ENCODE measurements at regions not wholly inside any gene's neighbourhood (a gene's known extent, or its start where the extent isn't known, plus 50 kb on each side); places are given as distances from the start of the nearest gene placed in this dataset.
A peak's percentile ranks its signal among the peaks of the same experiment; 100 is the strongest.

DNA sequence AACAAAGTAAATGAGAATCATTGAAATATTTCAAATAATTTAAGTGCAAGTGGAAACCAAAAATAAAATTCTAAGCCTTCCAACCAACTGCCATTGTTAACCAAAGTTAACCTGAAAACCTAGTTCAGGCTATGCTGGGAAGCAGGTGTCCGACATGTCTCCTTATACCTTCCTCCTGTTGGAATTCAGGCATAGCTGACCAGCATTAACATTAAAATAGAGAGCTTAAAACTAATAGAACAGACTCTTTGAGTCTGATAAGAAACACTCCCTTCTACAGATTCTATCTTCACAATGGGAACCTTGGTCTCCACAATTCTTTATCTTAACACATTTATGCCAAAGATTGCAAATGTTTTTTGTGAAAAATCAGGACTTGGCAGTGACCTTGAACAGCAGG is 1004.9 kb upstream of the NRXN1 start:
- H3K4me3 ChIP-seq (ENCODE audit: insufficient read depth, low read length, poor library complexity, severe bottlenecking) = no peak overlapping the region
- H3K4me2 ChIP-seq (ENCODE audit: low read depth, low read length, poor library complexity, severe bottlenecking) = no peak overlapping the region
- H3K9me2 ChIP-seq (replicated peaks; ENCODE audit: insufficient read depth, low read length) = no peaks in the 10 kb centered on the region
- no peaks in the 10 kb centered on the region for H3K79me2 ChIP-seq (ENCODE audit: insufficient read depth, low read length)
- H4K20me1 ChIP-seq (ENCODE audit: low read depth, low read length) = no peaks in the 10 kb centered on the region
- no peaks in the 10 kb centered on the region for H3K27me3 ChIP-seq (ENCODE audit: low read length)
- H3K27ac ChIP-seq (ENCODE audit: low read depth, low read length) = no peak overlapping the region
- no peaks in the 10 kb centered on the region for H3K9me3 ChIP-seq (ENCODE audit: insufficient read depth, low read length)
- H3K9ac ChIP-seq (ENCODE audit: low read length) = no peak overlapping the region
- H3K36me3 ChIP-seq (ENCODE audit: low read length) = no peaks in the 10 kb centered on the region
- TF ChIP-seq CTCF (IDR thresholded peaks at IDR 0.05; ENCODE audit: insufficient read depth, low read length, poor library complexity, severe bottlenecking) = no peak
- no peak for TF ChIP-seq EZH2phosphoT487 (conservative IDR thresholded peaks at IDR 0.05; ENCODE audit: low read length)
- H2AFZ ChIP-seq (ENCODE audit: low read depth, low read length, severe bottlenecking) = no peak overlapping the region
- no peaks in the 10 kb centered on the region for H3F3A ChIP-seq (ENCODE audit: insufficient read depth)

DNA sequence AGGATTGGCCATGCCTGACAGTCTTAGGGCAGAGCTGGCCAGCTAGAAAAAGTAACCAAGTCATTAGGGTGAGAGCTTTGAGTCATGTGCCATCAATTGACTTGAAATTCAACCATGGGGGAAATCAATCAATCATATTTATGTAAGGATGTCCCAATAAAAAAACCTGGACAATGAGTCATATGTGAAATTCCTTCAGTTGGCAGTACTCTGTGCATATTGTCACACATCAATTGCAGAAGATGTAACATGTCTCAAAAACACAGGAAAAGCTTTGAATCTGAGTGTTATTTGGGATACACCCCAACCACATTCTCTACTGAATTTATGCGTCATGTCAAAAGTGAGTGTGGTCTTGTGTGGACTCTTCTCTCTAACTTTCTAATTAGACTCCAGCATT is 1004.1 kb upstream of the NRXN1 start:
- Histone ChIP-seq H2AFZ (ENCODE audit: low read depth, low read length, severe bottlenecking) (no peak overlapping the region), H3K4me3 (ENCODE audit: insufficient read depth, low read length, poor library complexity, severe bottlenecking) (no peak overlapping the region)

DNA sequence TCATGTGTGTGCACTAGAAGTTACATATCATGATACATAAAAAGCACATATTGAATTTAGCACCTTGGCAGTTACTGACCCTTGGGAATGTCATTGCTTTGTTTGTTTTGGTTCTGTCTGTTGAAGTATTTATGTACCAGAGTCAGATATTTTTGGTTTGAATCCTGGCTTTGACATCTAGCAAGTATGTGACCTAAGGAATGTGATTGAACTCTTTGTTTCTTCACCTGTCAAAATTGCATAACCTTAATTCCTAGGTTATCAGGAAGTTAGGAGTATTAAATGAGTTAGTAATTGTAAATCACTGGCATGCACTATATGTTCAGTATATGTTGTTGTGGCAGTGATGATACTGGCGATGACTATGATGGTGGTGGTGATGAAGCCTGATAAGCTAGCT is 1003.5 kb upstream of the NRXN1 start:
- H3K9ac ChIP-seq (ENCODE audit: low read length) = no peak overlapping the region
- no peaks in the 10 kb centered on the region for H3K9me3 ChIP-seq (ENCODE audit: insufficient read depth, low read length)
- no peak overlapping the region for H3K4me3 ChIP-seq (ENCODE audit: insufficient read depth, low read length, poor library complexity, severe bottlenecking)
- no peaks in the 10 kb centered on the region for H3K27me3 ChIP-seq (ENCODE audit: low read length)
- no peaks in the 10 kb centered on the region for H3K9me2 ChIP-seq (replicated peaks; ENCODE audit: insufficient read depth, low read length)
- peak overlapping the region; percentile 40 for H2AFZ ChIP-seq (ENCODE audit: low read depth, low read length, severe bottlenecking)
- no peaks in the 10 kb centered on the region for H4K20me1 ChIP-seq (ENCODE audit: low read depth, low read length)
- H3K4me2 ChIP-seq (ENCODE audit: low read depth, low read length, poor library complexity, severe bottlenecking) = no peak overlapping the region
- H3K36me3 ChIP-seq (ENCODE audit: low read length) = no peaks in the 10 kb centered on the region
- TF ChIP-seq CTCF (IDR thresholded peaks at IDR 0.05; ENCODE audit: insufficient read depth, low read length, poor library complexity, severe bottlenecking) = no peak
- TF ChIP-seq EZH2phosphoT487 (conservative IDR thresholded peaks at IDR 0.05; ENCODE audit: low read length) = no peak
- no peaks in the 10 kb centered on the region for H3K79me2 ChIP-seq (ENCODE audit: insufficient read depth, low read length)
- H3F3A ChIP-seq (ENCODE audit: insufficient read depth) = no peaks in the 10 kb centered on the region
- no peak overlapping the region for H3K27ac ChIP-seq (ENCODE audit: low read depth, low read length)

More for the DNA sequence above, 1004.1 kb upstream of the NRXN1 start:
- Histone ChIP-seq H3K36me3 (ENCODE audit: low read length) (no peaks in the 10 kb centered on the region), H3K27ac (ENCODE audit: low read depth, low read length) (no peak overlapping the region), H3K79me2 (ENCODE audit: insufficient read depth, low read length) (no peaks in the 10 kb centered on the region), H4K20me1 (ENCODE audit: low read depth, low read length) (no peaks in the 10 kb centered on the region), H3K4me2 (ENCODE audit: low read depth, low read length, poor library complexity, severe bottlenecking) (no peak overlapping the region), H3K9me2 (replicated peaks; ENCODE audit: insufficient read depth, low read length) (no peaks in the 10 kb centered on the region), H3K9me3 (ENCODE audit: insufficient read depth, low read length) (no peaks in the 10 kb centered on the region), H3K9ac (ENCODE audit: low read length) (no peak overlapping the region), H3K27me3 (ENCODE audit: low read length) (no peaks in the 10 kb centered on the region), H3F3A (ENCODE audit: insufficient read depth) (no peaks in the 10 kb centered on the region)
- TF ChIP-seq EZH2phosphoT487 (conservative IDR thresholded peaks at IDR 0.05; ENCODE audit: low read length) (no peak), CTCF (IDR thresholded peaks at IDR 0.05; ENCODE audit: insufficient read depth, low read length, poor library complexity, severe bottlenecking) (no peak)

Data from SU-DHL-6 (cell line).